Rectal smooth muscle tissue (tissue), 1 donor: ENCODE measurements at regions not wholly inside any gene's neighbourhood (a gene's known extent, or its start where the extent isn't known, plus 50 kb on each side); places are given as distances from the start of the nearest gene placed in this dataset.
"Not testable (repeated sequence)": the region's sequence is repeated elsewhere in the genome, so short reads cannot be mapped to it uniquely, and the experiment has no call there.

Experiments used
- H3K27ac ChIP-seq: one replicate; pipeline ENCODE4 v1.7.0; 2013; ENCODE audit warnings: low read depth, low read length, inconsistent platforms
- H3K27me3 ChIP-seq: one replicate; pipeline ENCODE4 v1.7.0; 2013; ENCODE audit warnings: low read length; ENCODE audit not compliant: control insufficient read depth, insufficient read depth
- H3K36me3 ChIP-seq: one replicate; pipeline ENCODE4 v1.7.0; 2013; ENCODE audit warnings: low read length; ENCODE audit not compliant: control insufficient read depth, insufficient read depth
- H3K4me1 ChIP-seq: one replicate; pipeline ENCODE4 v1.7.0; 2013; ENCODE audit warnings: low read length; ENCODE audit not compliant: control insufficient read depth, insufficient read depth
- H3K4me3 ChIP-seq: one replicate; pipeline ENCODE4 v1.7.0; 2013; ENCODE audit warnings: low read length
- H3K9ac ChIP-seq: one replicate; pipeline ENCODE4 v1.7.0; 2013; ENCODE audit warnings: low read length

- not testable (repeated sequence) for H3K4me3 ChIP-seq, H3K4me1 ChIP-seq, H3K36me3 ChIP-seq, H3K27me3 ChIP-seq, H3K27ac ChIP-seq, H3K9ac ChIP-seq
These were observed 116.2 kb upstream of the F3 start for GRCh38 chr1:94657776-94658175.

DNA sequence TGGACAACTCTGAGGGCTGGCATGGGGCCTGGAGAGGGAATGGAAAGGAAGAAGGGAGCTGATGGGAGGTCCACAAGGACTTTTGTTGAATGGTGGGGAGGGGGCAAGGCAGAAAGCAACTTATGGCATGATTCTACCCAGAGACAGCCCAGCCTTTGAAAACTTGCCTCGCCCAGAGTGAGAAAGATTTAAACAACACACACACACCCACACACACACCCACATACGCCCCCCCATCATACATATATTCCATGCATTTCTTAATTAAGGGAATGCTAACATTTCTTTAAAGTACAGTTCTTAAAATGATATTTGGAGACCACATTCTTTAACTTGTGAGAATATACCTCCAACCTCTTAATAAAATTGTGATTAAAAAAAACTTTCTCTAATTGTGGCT is 115.4 kb upstream of the F3 start:
- Histone ChIP-seq H3K4me3 (no peak overlapping the region), H3K27ac (no peak overlapping the region), H3K4me1 (peaks cover 3% of the 10 kb centered on the region), H3K9ac (no peak overlapping the region), H3K36me3 (no peaks in the 10 kb centered on the region), H3K27me3 (no peaks in the 10 kb centered on the region)

DNA sequence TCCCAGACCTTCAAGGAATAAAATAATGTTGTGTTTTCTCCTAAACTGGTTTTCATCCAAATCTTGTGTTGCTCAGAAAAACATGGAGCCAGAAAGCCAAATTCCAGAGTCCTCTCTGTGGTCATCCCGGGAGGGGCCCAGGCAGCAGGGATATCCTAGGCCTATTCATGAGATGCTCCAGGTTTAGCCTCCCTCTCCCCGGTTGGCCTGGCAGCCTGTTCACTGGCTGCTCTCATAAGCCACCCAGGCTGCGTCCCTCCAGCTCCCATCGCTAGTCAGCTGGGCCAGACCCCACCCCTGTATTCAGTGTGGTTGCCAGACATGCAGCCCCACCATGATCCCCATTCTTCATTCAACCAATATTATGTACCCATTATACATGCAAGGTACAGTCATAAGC is 113.4 kb upstream of the F3 start:
- Histone ChIP-seq H3K27me3 (no peaks in the 10 kb centered on the region), H3K9ac (no peak overlapping the region), H3K27ac (no peak overlapping the region), H3K4me1 (peaks cover 3% of the 10 kb centered on the region), H3K36me3 (no peaks in the 10 kb centered on the region), H3K4me3 (no peak overlapping the region)

GRCh38 chr1:94654459-94654858 is 112.9 kb upstream of the F3 start:
- no peak overlapping the region for H3K9ac ChIP-seq
- no peaks in the 10 kb centered on the region for H3K36me3 ChIP-seq
- no peak overlapping the region for H3K27ac ChIP-seq
- H3K27me3 ChIP-seq: no peaks in the 10 kb centered on the region
- no peak overlapping the region for H3K4me3 ChIP-seq
- peaks cover 3% of the 10 kb centered on the region for H3K4me1 ChIP-seq

- Histone ChIP-seq H3K9ac (no peak overlapping the region), H3K27me3 (no peaks in the 10 kb centered on the region), H3K27ac (no peak overlapping the region), H3K4me1 (peaks cover 3% of the 10 kb centered on the region), H3K4me3 (no peak overlapping the region), H3K36me3 (no peaks in the 10 kb centered on the region)
These were observed 112.5 kb upstream of the F3 start for GRCh38 chr1:94654031-94654430.

DNA sequence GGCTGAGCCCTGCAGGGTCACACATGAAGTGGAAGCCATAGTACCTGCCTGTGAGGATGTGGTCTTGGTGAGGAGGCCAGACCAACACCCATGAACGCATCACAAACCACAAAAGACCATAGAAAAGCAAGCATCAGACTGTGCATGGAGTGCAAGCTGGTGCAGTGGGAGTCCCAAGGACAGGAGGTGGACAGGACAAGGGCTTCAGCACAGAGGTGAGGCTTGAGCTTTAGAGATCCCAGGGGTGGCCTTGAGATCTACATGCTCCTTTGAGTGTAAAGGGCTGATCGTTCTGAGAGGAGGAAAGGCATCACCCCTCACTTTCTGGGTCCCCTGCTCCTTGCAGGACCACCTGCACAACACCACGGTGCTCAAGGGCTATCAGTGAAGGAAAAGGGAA is 111.9 kb upstream of the F3 start:
- Histone ChIP-seq H3K27ac (no peak overlapping the region), H3K27me3 (no peaks in the 10 kb centered on the region), H3K4me3 (no peak overlapping the region), H3K9ac (no peak overlapping the region), H3K36me3 (no peaks in the 10 kb centered on the region), H3K4me1 (peaks cover 7% of the 10 kb centered on the region)

DNA sequence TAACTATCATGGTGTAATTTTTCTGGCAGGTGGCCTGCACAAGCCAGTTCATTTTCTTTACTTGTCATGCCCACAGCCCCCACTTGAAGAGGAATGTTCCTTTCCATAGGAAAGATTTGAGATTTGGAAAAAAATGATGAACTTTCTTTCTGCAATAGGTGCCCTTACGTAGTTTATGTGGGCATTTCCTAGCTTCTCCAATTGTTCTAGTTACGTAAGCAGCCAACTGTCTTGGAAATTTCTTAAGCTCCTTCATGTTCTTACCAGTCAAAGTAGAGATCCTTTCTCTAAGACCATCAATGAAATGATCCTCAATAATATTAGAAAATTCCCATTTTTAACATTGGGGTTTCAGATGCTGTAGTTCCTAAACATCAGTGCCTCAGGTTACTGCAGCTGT is 109.5 kb upstream of the F3 start:
- Histone ChIP-seq H3K36me3 (no peaks in the 10 kb centered on the region), H3K9ac (no peak overlapping the region), H3K27ac (no peak overlapping the region), H3K4me3 (no peak overlapping the region), H3K27me3 (no peaks in the 10 kb centered on the region), H3K4me1 (peaks cover 7% of the 10 kb centered on the region)

- Histone ChIP-seq H3K27ac (no peak overlapping the region), H3K4me3 (no peak overlapping the region), H3K36me3 (no peaks in the 10 kb centered on the region), H3K9ac (no peak overlapping the region), H3K27me3 (no peaks in the 10 kb centered on the region), H3K4me1 (peaks cover 7% of the 10 kb centered on the region)
These were observed 108.7 kb upstream of the F3 start for GRCh38 chr1:94650301-94650700.

DNA sequence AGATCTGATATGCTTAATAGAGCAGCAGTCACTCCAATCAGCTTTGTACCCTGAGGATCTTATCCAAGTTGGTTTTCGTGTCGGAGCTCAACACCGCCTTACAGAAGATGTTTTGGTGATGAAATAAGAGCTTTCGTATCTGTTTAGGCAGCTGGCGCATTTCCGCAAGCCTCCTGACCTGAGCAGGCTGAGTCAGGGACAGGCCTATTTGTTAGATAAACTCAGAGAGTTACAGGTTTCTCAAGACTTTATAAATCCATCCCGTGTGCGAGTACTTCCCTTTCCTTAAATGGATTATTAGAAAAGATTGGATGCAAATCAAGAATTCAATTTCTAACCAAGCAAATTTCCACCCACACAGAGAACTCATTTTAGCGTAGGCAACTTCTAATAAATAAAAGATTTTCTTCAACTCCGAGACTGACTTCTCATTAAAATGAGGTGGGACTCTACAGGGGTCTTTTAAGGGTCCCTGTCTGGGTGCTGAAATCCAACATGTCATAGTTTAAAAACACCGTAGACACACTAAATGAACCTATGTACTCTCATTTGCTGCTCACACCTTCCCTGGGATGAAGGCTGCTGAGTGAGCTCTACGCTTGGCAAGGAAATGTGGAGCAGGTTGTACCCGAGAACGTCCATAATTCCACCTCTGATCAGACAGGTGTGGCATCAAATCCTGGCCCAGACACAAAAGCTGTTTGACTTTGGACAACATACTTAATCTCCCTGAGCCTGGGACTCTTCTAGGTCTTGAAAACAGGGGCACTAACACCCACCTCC is 106.9 kb upstream of the F3 start:
- Histone ChIP-seq H3K9ac (no peak overlapping the region), H3K27me3 (no peaks in the 10 kb centered on the region), H3K4me1 (peaks cover 5% of the 10 kb centered on the region), H3K4me3 (no peak overlapping the region), H3K36me3 (no peaks in the 10 kb centered on the region), H3K27ac (no peak overlapping the region)

- no peak overlapping the region for H3K4me3 ChIP-seq
- no peaks in the 10 kb centered on the region for H3K36me3 ChIP-seq
- H3K27ac ChIP-seq: no peak overlapping the region
- no peaks in the 10 kb centered on the region for H3K27me3 ChIP-seq
- no peak overlapping the region for H3K9ac ChIP-seq
- peaks cover 5% of the 10 kb centered on the region for H3K4me1 ChIP-seq
These were observed 105.4 kb upstream of the F3 start for GRCh38 chr1:94646786-94647555.

- H3K4me3 ChIP-seq: no peak overlapping the region
- no peak overlapping the region for H3K9ac ChIP-seq
- H3K4me1 ChIP-seq: peaks cover 5% of the 10 kb centered on the region
- no peaks in the 10 kb centered on the region for H3K27me3 ChIP-seq
- no peaks in the 10 kb centered on the region for H3K36me3 ChIP-seq
- H3K27ac ChIP-seq: no peak overlapping the region
These were observed 104.6 kb upstream of the F3 start for GRCh38 chr1:94646141-94646643.

DNA sequence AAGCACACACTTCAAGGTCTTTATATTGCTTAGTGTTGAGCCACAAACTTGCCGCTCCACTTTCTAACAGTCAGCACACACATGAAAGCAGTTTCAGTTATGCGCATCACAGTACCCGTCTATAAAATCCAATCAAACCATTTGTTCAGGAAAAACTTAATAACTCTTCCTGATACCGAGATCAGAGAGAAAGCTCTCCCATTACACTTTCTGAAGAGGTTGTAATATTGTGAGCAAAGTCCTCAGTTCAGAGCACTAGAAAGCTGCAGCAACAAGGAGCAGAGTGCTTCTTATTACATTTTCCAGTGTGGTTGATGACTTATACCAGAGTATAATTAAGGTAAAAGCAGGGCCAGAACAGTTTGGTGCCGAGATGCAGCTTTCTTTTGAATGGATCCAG is 102.8 kb upstream of the F3 start:
- Histone ChIP-seq H3K9ac (no peak overlapping the region), H3K27ac (no peak overlapping the region), H3K36me3 (no peaks in the 10 kb centered on the region), H3K4me3 (no peak overlapping the region), H3K4me1 (peaks cover 5% of the 10 kb centered on the region), H3K27me3 (no peaks in the 10 kb centered on the region)

DNA sequence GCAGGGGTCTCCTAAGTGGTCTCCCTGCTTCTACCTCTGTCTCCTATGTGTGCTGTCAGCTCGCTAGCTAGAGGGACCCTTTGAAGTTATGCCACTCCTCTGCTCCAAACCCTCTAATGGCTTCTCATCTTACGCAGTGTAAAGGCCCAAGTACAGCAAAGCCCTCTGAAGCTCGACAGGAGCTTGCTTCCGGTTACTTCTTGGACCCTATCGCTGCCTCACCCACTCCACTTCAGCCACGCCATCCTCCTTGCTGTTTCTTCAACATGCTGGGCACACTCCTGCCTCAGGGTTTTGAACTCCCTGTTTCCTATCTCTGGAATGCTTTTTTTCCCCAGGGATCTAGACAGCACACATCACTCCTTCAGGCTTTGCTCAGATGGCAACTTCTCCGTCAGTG is 102.3 kb upstream of the F3 start:
- no peaks in the 10 kb centered on the region for H3K27me3 ChIP-seq
- no peak overlapping the region for H3K9ac ChIP-seq
- H3K4me1 ChIP-seq: peaks cover 3% of the 10 kb centered on the region
- H3K27ac ChIP-seq: no peak overlapping the region
- H3K4me3 ChIP-seq: no peak overlapping the region
- H3K36me3 ChIP-seq: no peaks in the 10 kb centered on the region
